Osteoblast (primary cell): ENCODE measurements at regions not wholly inside any gene's neighbourhood (a gene's known extent, or its start where the extent isn't known, plus 50 kb on each side); places are given as distances from the start of the nearest gene placed in this dataset.

ENCODE experiments used
- DNase-seq: peaks from one replicate; pipeline ENCODE4 v3.0.0; 2011; ENCODE audit warnings: low spot score, mixed read lengths; ENCODE audit not compliant: insufficient read length; ENCODE audit errors: missing footprints
- H2AFZ ChIP-seq: 2 replicates; pipeline ENCODE4 v1.6.0; 2011; ENCODE audit warnings: mild to moderate bottlenecking, low read length
- H3K27ac ChIP-seq: 2 replicates; pipeline ENCODE4 v1.5.1; 2011; ENCODE audit warnings: mild to moderate bottlenecking, low read depth, low read length, moderate library complexity
- H3K27me3 ChIP-seq: 2 replicates; pipeline ENCODE4 v1.6.0; 2012; ENCODE audit warnings: mild to moderate bottlenecking, control low read depth, inconsistent platforms, low read length, moderate library complexity; ENCODE audit not compliant: insufficient read depth
- H3K36me3 ChIP-seq: 2 replicates; pipeline ENCODE4 v1.5.1; 2011; ENCODE audit warnings: mild to moderate bottlenecking, low read length, control low read depth, moderate library complexity; ENCODE audit not compliant: insufficient read depth
- H3K4me1 ChIP-seq: 2 replicates; pipeline ENCODE4 v1.5.1; 2011; ENCODE audit warnings: mild to moderate bottlenecking, low read length, control low read depth, moderate library complexity; ENCODE audit not compliant: insufficient read depth
- H3K4me2 ChIP-seq: 2 replicates; pipeline ENCODE4 v1.6.0; 2011; ENCODE audit warnings: mild to moderate bottlenecking, low read length; ENCODE audit not compliant: insufficient read depth
- H3K4me3 ChIP-seq: fragments of 200-600 bp; sonication (generic); 3 replicates; pipeline ENCODE4 v1.5.1; 2012; ENCODE audit warnings: mild to moderate bottlenecking, low read length, inconsistent platforms; ENCODE audit not compliant: insufficient read depth
- H3K79me2 ChIP-seq: 2 replicates; pipeline ENCODE4 v1.6.0; 2012; ENCODE audit warnings: mild to moderate bottlenecking, low read length, control low read depth, inconsistent platforms; ENCODE audit not compliant: insufficient read depth
- H3K9me3 ChIP-seq: 2 replicates; pipeline ENCODE4 v1.5.1; 2011; ENCODE audit warnings: low read depth, low read length, control low read depth
- H4K20me1 ChIP-seq: 2 replicates; pipeline ENCODE4 v1.6.0; 2012; ENCODE audit warnings: mild to moderate bottlenecking, low read length, control low read depth; ENCODE audit not compliant: insufficient read depth
- TF ChIP-seq, protein P1 (sequence below): IDR thresholded peaks from 2 replicates; pipeline ENCODE4 v1.5.1; 2011; ENCODE audit warnings: mild to moderate bottlenecking, low read depth, low read length, moderate library complexity; ENCODE audit errors: extremely low read depth

DNA sequence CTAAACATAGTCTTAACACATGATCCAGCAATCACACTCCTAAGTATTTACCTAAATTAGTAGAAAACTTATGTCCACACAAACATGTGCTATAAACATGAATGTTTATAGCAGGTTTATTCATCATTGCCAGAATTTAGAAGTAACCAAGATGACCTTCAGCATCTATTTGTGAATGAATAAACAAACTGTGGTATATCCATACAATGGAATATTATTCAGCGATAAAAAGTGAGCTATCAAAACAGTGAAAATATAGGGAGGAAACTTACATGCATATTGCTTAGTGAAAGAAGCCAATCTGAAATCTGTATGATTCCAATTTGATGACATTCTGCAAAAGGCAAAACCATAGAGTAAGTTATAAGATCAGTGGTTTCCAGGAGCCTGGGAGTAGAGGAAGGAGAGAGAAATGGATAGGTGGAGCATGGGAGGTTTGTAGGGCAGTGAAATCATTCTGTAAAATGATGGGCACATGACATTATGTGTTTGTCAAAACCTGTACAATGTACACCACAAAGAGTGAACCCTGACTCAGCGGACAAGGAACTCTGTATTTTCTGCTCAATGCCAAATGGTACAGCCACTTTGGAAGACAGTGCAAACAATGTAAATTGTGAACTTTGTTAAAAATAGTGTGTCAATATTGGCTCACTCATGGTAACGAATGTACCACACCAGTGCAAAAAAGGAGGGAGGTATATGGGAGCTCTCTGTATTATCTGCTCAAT lies 61.9 kb upstream of the IGFBP2 start:
- no peak overlapping the region for H3K4me2 ChIP-seq
- H3K27ac ChIP-seq, result no peak overlapping the region
- H3K27me3 ChIP-seq, result no peaks in the 10 kb centered on the region
- H3K9me3 ChIP-seq, result no peaks in the 10 kb centered on the region
- peaks cover 30% of the 10 kb centered on the region for H3K4me1 ChIP-seq
- DNase-seq, result no peak
- no peaks in the 10 kb centered on the region for H3K36me3 ChIP-seq
- H3K4me3 ChIP-seq, result no peak overlapping the region
- TF ChIP-seq, protein P1, sequence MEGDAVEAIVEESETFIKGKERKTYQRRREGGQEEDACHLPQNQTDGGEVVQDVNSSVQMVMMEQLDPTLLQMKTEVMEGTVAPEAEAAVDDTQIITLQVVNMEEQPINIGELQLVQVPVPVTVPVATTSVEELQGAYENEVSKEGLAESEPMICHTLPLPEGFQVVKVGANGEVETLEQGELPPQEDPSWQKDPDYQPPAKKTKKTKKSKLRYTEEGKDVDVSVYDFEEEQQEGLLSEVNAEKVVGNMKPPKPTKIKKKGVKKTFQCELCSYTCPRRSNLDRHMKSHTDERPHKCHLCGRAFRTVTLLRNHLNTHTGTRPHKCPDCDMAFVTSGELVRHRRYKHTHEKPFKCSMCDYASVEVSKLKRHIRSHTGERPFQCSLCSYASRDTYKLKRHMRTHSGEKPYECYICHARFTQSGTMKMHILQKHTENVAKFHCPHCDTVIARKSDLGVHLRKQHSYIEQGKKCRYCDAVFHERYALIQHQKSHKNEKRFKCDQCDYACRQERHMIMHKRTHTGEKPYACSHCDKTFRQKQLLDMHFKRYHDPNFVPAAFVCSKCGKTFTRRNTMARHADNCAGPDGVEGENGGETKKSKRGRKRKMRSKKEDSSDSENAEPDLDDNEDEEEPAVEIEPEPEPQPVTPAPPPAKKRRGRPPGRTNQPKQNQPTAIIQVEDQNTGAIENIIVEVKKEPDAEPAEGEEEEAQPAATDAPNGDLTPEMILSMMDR, result no peak
- H4K20me1 ChIP-seq, result no peaks in the 10 kb centered on the region
- no peak overlapping the region for H2AFZ ChIP-seq
- H3K79me2 ChIP-seq, result no peaks in the 10 kb centered on the region

DNA sequence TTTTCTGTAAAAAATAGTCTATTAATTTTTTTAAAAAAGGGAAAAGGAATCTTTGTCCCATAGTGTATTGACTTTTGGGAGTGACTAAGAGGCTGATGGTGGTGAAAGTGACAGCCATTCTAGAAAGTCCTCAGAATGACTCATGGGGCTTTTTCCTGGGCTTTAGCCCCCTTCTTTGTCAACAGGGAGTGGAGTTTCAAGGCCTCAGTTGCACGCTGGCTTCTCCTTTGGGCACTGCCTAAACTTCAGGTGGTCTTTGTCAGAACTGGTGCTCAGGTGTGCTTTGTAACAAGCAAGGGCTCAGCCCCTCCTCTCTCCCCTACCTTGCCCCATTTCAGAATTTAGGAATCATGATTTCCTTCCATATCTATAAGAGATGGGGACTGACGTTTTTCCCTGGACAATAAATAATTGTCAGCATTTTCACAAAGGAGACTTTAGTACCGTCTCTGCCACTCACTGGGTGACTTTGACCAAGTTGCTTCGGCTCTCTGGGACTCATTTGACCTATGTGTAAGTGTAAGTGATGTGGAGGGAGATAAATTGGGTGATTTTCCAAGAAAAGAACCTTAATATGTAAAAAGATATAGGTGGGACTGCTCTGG lies 61.2 kb upstream of the IGFBP2 start:
- Histone ChIP-seq H3K4me3 (no peak overlapping the region), H3K4me2 (no peak overlapping the region), H4K20me1 (no peaks in the 10 kb centered on the region), H3K9me3 (no peaks in the 10 kb centered on the region), H3K79me2 (no peaks in the 10 kb centered on the region), H3K27me3 (no peaks in the 10 kb centered on the region), H3K27ac (no peak overlapping the region), H3K4me1 (peaks cover 32% of the 10 kb centered on the region), H3K36me3 (no peaks in the 10 kb centered on the region), H2AFZ (no peak overlapping the region)
- no peak for DNase-seq
- TF ChIP-seq, protein P1, result no peak

DNA sequence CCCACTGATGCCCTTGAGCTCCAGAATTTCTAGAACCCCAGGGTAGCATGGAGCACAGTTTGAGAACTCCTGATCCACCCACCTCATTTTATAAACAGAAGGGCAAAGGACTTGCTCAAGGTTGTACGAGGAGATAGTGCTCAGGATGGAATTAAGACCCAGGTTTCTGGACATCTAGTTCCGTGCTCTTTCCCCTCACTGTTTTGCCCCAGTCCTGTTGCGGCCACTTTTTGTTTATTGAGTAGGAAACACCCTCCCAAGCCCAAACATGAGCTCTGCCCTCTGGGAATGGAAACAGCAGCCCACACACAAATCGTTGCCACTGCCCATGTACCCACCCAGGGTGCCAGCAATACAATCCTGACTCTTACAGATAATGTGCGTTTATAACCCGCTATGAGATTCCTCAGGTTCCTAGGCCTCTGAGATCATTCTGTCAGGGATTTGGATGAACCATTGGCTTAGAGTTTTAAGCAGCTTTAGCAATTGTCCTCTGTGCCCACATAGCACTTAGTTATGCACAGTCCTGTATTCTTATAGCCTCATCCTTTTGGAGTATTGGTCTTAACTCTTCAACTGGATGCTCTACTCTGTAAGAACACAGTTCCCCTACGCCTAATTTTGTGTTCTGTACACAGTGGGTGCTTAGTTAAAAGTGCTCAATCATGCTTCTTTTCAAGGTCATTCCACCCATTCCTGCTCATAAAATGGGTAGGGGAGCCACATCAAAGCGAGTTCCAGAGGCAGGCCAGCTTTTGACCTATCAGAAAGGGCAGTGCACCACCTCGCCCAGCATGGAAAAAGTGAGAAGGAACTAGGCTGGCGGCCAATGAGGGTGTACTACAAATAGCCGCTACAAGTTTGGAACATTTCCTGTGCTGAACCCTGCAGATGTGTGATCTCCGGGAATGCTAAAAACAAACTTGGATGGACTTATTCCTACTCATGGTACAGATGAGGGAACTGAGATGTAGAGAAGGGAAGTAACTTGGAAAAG lies 60.3 kb upstream of the IGFBP2 start:
- no peak overlapping the region for H3K4me3 ChIP-seq
- H4K20me1 ChIP-seq, result no peaks in the 10 kb centered on the region
- peaks cover 38% of the 10 kb centered on the region for H3K4me1 ChIP-seq
- H3K4me2 ChIP-seq, result no peak overlapping the region
- H3K9me3 ChIP-seq, result no peaks in the 10 kb centered on the region
- H3K79me2 ChIP-seq, result no peaks in the 10 kb centered on the region
- TF ChIP-seq, protein P1, result no peak
- no peak for DNase-seq
- no peaks in the 10 kb centered on the region for H3K36me3 ChIP-seq
- H3K27me3 ChIP-seq, result no peaks in the 10 kb centered on the region
- H3K27ac ChIP-seq, result peak overlapping the region; percentile 53
- H2AFZ ChIP-seq, result no peak overlapping the region
